Activated CD8-positive, alpha-beta T cell treated with anti-CD3 and anti-CD28 coated beads for 36 hours (primary cell): ENCODE measurements at regions not wholly inside any gene's neighbourhood (a gene's known extent, or its start where the extent isn't known, plus 50 kb on each side); places are given as distances from the start of the nearest gene placed in this dataset.

Experiments
- ATAC-seq: fragments of 200-7000 bp; cut with Tn5 transposase; one replicate; pipeline ENCODE4 v1.10.0; 2021; ENCODE audit warnings: mild to moderate bottlenecking, moderate library complexity
- CTCF ChIA-PET: fragments of 350-600 bp; sonication (Branson Sonifier 250); formaldehyde crosslinking; loops from one replicate; lab custom pipeline; 2021; ENCODE audit warnings: antibody characterized with exemption; lab: Charles Lee
- POLR2A ChIA-PET: fragments of 350-600 bp; sonication (Branson Sonifier 250); formaldehyde crosslinking; loops from one replicate; lab custom pipeline; 2021; ENCODE audit warnings: antibody characterized with exemption; lab: Charles Lee
- DNase-seq: peaks from one replicate; pipeline ENCODE4 v3.0.0-alpha.2; 2020
- H3K27ac Mint-ChIP-seq: one replicate; pipeline ENCODE4 v1.8.0; 2021; ENCODE audit warnings: mild to moderate bottlenecking, mixed read lengths
- H3K27me3 Mint-ChIP-seq: one replicate; pipeline ENCODE4 v1.8.0; 2021; ENCODE audit warnings: mixed read lengths
- H3K36me3 Mint-ChIP-seq: one replicate; pipeline ENCODE4 v1.8.0; 2021; ENCODE audit warnings: low read depth, mixed read lengths
- H3K4me1 Mint-ChIP-seq: one replicate; pipeline ENCODE4 v1.8.0; 2021; ENCODE audit warnings: low read depth, mixed read lengths
- H3K4me3 Mint-ChIP-seq: one replicate; pipeline ENCODE4 v1.8.0; 2021; ENCODE audit warnings: mild to moderate bottlenecking, moderate library complexity, mixed read lengths
- H3K9me3 Mint-ChIP-seq: one replicate; pipeline ENCODE4 v1.8.0; 2021; ENCODE audit warnings: mixed read lengths
- intact Hi-C: fragments of 100-400 bp; cut with micrococcal nuclease; formaldehyde crosslinking; loops from one replicate; pipeline ENCODE4 v1.10.0; 2022
- TF ChIP-seq, protein P1 (sequence below): fragments of 200-600 bp; IDR thresholded peaks from one replicate; pipeline ENCODE4 v1.8.0; 2022; ENCODE audit warnings: antibody characterized with exemption, mild to moderate bottlenecking

DNA sequence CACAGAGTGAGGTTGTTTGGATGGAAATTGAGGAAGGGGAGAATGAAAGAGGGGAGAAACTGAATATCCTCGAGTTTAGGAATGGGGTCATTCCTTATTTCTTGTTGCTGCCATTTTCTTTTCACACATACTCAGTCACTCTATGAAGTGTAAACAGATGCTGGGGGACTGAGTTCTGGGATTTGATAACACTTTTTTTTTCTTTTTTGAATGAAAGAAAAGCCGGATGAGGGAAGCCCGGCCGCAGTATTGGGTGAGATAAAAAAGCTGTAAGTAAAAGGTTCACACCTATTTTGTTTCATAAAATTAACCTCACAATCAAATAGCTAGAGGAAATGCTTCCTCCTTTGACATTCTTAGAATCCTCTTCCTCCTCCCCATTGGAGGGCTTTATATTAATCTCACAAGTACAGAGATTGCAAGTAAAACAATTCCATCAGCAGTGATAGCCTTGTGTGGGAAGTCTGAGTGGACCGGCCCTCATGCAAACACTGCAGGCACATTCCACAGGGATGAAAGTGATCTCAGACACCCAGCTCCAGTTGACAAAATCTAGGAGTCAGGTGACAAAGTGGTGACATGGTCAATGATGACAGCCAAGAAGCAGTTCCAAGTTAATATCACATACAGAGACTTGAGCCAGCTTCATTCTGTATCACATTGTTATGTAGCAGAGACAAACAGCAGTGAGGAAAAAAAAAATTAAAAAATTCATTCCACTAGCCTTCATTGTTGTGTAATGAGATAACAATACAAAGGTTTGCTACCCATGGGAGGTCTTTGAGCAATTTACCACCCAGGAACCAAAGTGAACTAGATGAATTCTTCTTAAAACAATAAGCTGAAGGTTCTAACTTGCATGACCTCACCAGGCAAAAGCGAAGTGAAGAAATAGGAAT is 391.1 kb upstream of the HSF2 start:
- no peak for DNase-seq
- no peaks in the 10 kb centered on the region for H3K4me1 Mint-ChIP-seq
- no peak overlapping the region for H3K4me3 Mint-ChIP-seq
- H3K9me3 Mint-ChIP-seq, result no peaks in the 10 kb centered on the region
- H3K36me3 Mint-ChIP-seq, result no peaks in the 10 kb centered on the region
- intact Hi-C loops, result no loop called here
- TF ChIP-seq, protein P1, sequence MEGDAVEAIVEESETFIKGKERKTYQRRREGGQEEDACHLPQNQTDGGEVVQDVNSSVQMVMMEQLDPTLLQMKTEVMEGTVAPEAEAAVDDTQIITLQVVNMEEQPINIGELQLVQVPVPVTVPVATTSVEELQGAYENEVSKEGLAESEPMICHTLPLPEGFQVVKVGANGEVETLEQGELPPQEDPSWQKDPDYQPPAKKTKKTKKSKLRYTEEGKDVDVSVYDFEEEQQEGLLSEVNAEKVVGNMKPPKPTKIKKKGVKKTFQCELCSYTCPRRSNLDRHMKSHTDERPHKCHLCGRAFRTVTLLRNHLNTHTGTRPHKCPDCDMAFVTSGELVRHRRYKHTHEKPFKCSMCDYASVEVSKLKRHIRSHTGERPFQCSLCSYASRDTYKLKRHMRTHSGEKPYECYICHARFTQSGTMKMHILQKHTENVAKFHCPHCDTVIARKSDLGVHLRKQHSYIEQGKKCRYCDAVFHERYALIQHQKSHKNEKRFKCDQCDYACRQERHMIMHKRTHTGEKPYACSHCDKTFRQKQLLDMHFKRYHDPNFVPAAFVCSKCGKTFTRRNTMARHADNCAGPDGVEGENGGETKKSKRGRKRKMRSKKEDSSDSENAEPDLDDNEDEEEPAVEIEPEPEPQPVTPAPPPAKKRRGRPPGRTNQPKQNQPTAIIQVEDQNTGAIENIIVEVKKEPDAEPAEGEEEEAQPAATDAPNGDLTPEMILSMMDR, result no peak
- no peaks in the 10 kb centered on the region for H3K27me3 Mint-ChIP-seq
- CTCF ChIA-PET, result no interaction called here
- no peak for ATAC-seq
- POLR2A ChIA-PET, result no interaction called here
- no peak overlapping the region for H3K27ac Mint-ChIP-seq

DNA sequence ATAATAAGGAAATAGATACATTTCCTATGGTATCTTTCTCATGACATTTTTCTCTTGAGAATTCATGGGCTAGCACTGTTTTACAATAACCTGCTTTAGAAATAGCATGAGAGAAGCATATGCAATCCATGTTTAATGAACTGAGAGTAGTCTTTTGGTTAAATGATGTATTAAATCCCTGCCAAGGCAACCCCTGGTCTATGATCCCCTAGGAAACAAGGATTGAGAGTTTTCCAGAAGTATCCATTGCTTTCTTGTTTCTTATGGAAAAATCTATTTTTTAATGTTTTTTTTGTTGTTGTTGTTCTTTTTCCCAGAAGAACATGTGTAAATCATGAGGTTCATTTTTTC is 390.5 kb upstream of the HSF2 start:
- TF ChIP-seq, protein P1, result no peak
- no peaks in the 10 kb centered on the region for H3K4me1 Mint-ChIP-seq
- H3K27me3 Mint-ChIP-seq, result no peaks in the 10 kb centered on the region
- POLR2A ChIA-PET, result no interaction called here
- no peaks in the 10 kb centered on the region for H3K9me3 Mint-ChIP-seq
- intact Hi-C loops, result no loop called here
- no peak for ATAC-seq
- CTCF ChIA-PET, result no interaction called here
- H3K36me3 Mint-ChIP-seq, result no peaks in the 10 kb centered on the region
- H3K4me3 Mint-ChIP-seq, result no peak overlapping the region
- no peak for DNase-seq
- H3K27ac Mint-ChIP-seq, result no peak overlapping the region

- H3K27me3 Mint-ChIP-seq, result no peaks in the 10 kb centered on the region
- ChIA-PET CTCF (no interaction called here), POLR2A (interaction anchor here (0.7 kb wide), 1 partner anchor 35 kb away, joined by 3 read pairs; no protein-coding TSS in a partner anchor)
- TF ChIP-seq, protein P1, result no peak
- DNase-seq, result no peak
- H3K27ac Mint-ChIP-seq, result no peak overlapping the region
- ATAC-seq, result no peak
- H3K9me3 Mint-ChIP-seq, result no peaks in the 10 kb centered on the region
- H3K4me3 Mint-ChIP-seq, result no peak overlapping the region
- no peaks in the 10 kb centered on the region for H3K4me1 Mint-ChIP-seq
- intact Hi-C loops, result no loop called here
- no peaks in the 10 kb centered on the region for H3K36me3 Mint-ChIP-seq
Measured at GRCh38 chr6:122012578-122012977, 386.9 kb upstream of the HSF2 start.

DNA sequence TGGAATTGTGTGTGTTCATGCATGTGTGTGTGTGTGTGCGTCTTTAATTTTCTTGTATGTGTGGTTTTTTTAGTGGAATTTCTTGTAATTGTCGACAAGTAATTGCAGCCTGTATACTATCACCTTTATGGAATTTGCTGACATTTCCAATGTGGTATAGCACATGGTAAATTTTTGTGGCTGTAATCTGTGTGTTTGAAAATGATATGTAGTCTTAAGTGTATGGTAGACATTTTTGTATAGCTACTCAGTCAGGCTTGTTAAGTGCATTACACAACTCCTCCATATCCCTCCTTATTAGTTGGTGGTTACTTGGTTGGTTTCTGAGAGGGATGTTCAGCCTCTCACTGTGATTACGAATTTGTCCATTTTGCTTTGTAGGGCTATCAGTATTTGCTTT is 384.5 kb upstream of the HSF2 start:
- Mint-ChIP-seq H3K27ac (no peak overlapping the region), H3K36me3 (no peaks in the 10 kb centered on the region), H3K9me3 (no peaks in the 10 kb centered on the region), H3K4me1 (no peaks in the 10 kb centered on the region), H3K4me3 (no peak overlapping the region), H3K27me3 (no peaks in the 10 kb centered on the region)
- intact Hi-C loops, result no loop called here
- TF ChIP-seq, protein P1, result no peak
- POLR2A ChIA-PET, result interaction anchor here (1.6 kb wide), 1 partner anchor 12 kb away, joined by 5 read pairs; no protein-coding TSS in a partner anchor
- no peak for ATAC-seq
- no peak for DNase-seq
- CTCF ChIA-PET, result interaction anchor here (0.6 kb wide), 1 partner anchor 231 kb away, joined by 3 read pairs; no protein-coding TSS in a partner anchor

DNA sequence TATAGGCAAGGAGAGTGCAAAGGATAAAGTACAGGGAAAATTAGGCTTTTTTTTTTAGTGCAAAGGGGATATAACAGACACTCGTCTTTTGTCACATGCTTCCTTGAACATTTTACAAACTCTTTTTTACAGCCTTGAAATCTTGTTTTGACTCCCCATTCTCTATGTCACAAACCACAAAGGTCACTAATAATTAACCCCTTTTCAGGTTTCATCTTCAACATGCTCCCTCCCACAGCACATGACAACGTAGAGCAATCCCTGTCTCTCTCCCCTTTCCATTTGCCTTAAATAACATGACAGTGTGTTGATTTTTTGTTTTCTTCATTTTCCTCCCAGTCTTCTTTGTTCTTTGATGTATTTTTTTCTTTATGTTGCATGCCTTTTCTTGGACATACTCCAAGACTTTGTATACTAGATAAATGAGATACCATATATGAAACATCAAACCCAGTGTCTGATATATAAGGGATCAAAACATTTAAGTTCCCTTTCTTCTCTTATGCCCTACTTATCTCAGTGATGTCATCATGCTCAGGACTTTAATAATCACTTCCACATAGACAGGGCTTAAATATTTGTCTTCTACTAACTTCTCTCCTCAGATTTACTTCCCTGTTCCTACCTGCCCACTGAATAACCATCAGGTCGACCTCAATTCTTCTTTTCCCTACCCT is 378.7 kb upstream of the HSF2 start:
- TF ChIP-seq, protein P1, result no peak
- Mint-ChIP-seq H3K27ac (no peak overlapping the region), H3K27me3 (no peaks in the 10 kb centered on the region), H3K4me1 (peaks cover 4% of the 10 kb centered on the region), H3K36me3 (no peaks in the 10 kb centered on the region), H3K4me3 (no peak overlapping the region), H3K9me3 (no peaks in the 10 kb centered on the region)
- POLR2A ChIA-PET, result no interaction called here
- CTCF ChIA-PET, result no interaction called here
- DNase-seq (no peak), ATAC-seq (no peak)
- intact Hi-C loops, result no loop called here
